Loucy (cell line): ENCODE measurements at regions not wholly inside any gene's neighbourhood (a gene's known extent, or its start where the extent isn't known, plus 50 kb on each side); places are given as distances from the start of the nearest gene placed in this dataset.

Source experiments
- H2AFZ ChIP-seq: fragments of 200-600 bp; sonication (generic); 2 replicates; pipeline ENCODE4 v1.6.0; 2016; ENCODE audit warnings: antibody characterized with exemption, mild to moderate bottlenecking, low read length, moderate library complexity
- H3F3A ChIP-seq: fragments of 200-600 bp; 2 replicates; pipeline ENCODE4 v1.6.0; 2016; ENCODE audit warnings: antibody characterized with exemption, low read depth, mild to moderate bottlenecking
- H3K27me3 ChIP-seq: fragments of 200-600 bp; sonication (generic); 2 replicates; pipeline ENCODE4 v1.6.1; 2014; ENCODE audit warnings: low read length, mild to moderate bottlenecking; ENCODE audit not compliant: insufficient read depth, poor library complexity, severe bottlenecking
- H3K36me3 ChIP-seq: fragments of 200-600 bp; sonication (generic); 2 replicates; pipeline ENCODE4 v1.6.1; 2016; ENCODE audit warnings: low read length; ENCODE audit not compliant: insufficient read depth
- H3K4me1 ChIP-seq: fragments of 200-600 bp; sonication (generic); 2 replicates; pipeline ENCODE4 v1.5.1; 2014; ENCODE audit warnings: low read length, mild to moderate bottlenecking; ENCODE audit not compliant: insufficient read depth, poor library complexity, severe bottlenecking
- H3K4me2 ChIP-seq: fragments of 200-600 bp; sonication (generic); 2 replicates; pipeline ENCODE4 v1.6.0; 2014; ENCODE audit warnings: antibody characterized with exemption, low read length, low read depth, mild to moderate bottlenecking; ENCODE audit not compliant: poor library complexity, severe bottlenecking
- H3K4me3 ChIP-seq: fragments of 200-600 bp; sonication (generic); 2 replicates; pipeline ENCODE4 v1.5.1; 2014; ENCODE audit warnings: low read length, mild to moderate bottlenecking, mixed read lengths; ENCODE audit not compliant: poor library complexity, severe bottlenecking
- H3K79me2 ChIP-seq: fragments of 200-600 bp; sonication (generic); 2 replicates; pipeline ENCODE4 v1.6.1; 2014; ENCODE audit warnings: low read length; ENCODE audit not compliant: insufficient read depth
- H3K9ac ChIP-seq: fragments of 200-600 bp; sonication (generic); 2 replicates; pipeline ENCODE4 v1.6.0; 2014; ENCODE audit warnings: mild to moderate bottlenecking, low read depth, low read length, moderate library complexity; ENCODE audit not compliant: poor library complexity, severe bottlenecking
- H3K9me2 ChIP-seq: fragments of 200-600 bp; sonication (generic); replicated peaks from 2 replicates; pipeline ENCODE4 v1.6.1; 2016; ENCODE audit warnings: low read depth, low read length, mixed read lengths
- H3K9me3 ChIP-seq: fragments of 200-600 bp; sonication (generic); 2 replicates; pipeline ENCODE4 v1.6.1; 2014; ENCODE audit warnings: mild to moderate bottlenecking, antibody characterized with exemption, low read length, low read depth; ENCODE audit not compliant: insufficient read depth
- H4K20me1 ChIP-seq: fragments of 200-600 bp; sonication (generic); 2 replicates; pipeline ENCODE4 v1.6.0; 2014; ENCODE audit warnings: antibody characterized with exemption, low read length, mild to moderate bottlenecking; ENCODE audit not compliant: insufficient read depth, poor library complexity, severe bottlenecking
- CTCF ChIP-seq: fragments of 200-600 bp; sonication (generic); conservative IDR thresholded peaks from 2 replicates; pipeline ENCODE4 v1.5.1; 2014; ENCODE audit warnings: mild to moderate bottlenecking, antibody characterized with exemption, low read length
- EZH2phosphoT487 ChIP-seq: fragments of 200-600 bp; IDR thresholded peaks from 2 replicates; pipeline ENCODE4 v1.6.1; 2018; ENCODE audit warnings: antibody characterized with exemption, mild to moderate bottlenecking, moderate library complexity, borderline replicate concordance

- Histone ChIP-seq H2AFZ (no peak overlapping the region), H3K4me2 (no peak overlapping the region), H3K9me2 (no peaks in the 10 kb centered on the region), H3K79me2 (no peaks in the 10 kb centered on the region), H3K9me3 (no peaks in the 10 kb centered on the region), H3K27me3 (no peaks in the 10 kb centered on the region), H3F3A (no peaks in the 10 kb centered on the region), H4K20me1 (no peaks in the 10 kb centered on the region), H3K4me3 (no peak overlapping the region), H3K36me3 (no peaks in the 10 kb centered on the region), H3K4me1 (no peaks in the 10 kb centered on the region), H3K9ac (no peak overlapping the region)
- TF ChIP-seq CTCF (no peak), EZH2phosphoT487 (no peak)
These were observed 228.5 kb downstream of the FOXL1 start for GRCh38 chr16:86806838-86807351.

GRCh38 chr16:86808863-86809444 is 230.6 kb downstream of the FOXL1 start:
- H3K27me3 ChIP-seq = no peaks in the 10 kb centered on the region
- H3K4me3 ChIP-seq = no peak overlapping the region

GRCh38 chr16:86809458-86809955 is 231.2 kb downstream of the FOXL1 start:
- Histone ChIP-seq H3K9me3 (no peaks in the 10 kb centered on the region), H3K27me3 (no peaks in the 10 kb centered on the region), H3K79me2 (no peaks in the 10 kb centered on the region), H3K9ac (no peak overlapping the region), H3K4me2 (no peak overlapping the region), H2AFZ (no peak overlapping the region), H3K36me3 (no peaks in the 10 kb centered on the region), H4K20me1 (no peaks in the 10 kb centered on the region), H3K4me1 (no peaks in the 10 kb centered on the region), H3K4me3 (no peak overlapping the region), H3F3A (no peaks in the 10 kb centered on the region), H3K9me2 (no peaks in the 10 kb centered on the region)
- no peak for TF ChIP-seq CTCF
- no peak for TF ChIP-seq EZH2phosphoT487

More at GRCh38 chr16:86808863-86809444, 230.6 kb downstream of the FOXL1 start:
- Histone ChIP-seq H3F3A (no peaks in the 10 kb centered on the region), H2AFZ (no peak overlapping the region), H3K4me2 (no peak overlapping the region), H3K4me1 (no peaks in the 10 kb centered on the region), H3K79me2 (no peaks in the 10 kb centered on the region), H3K9me3 (no peaks in the 10 kb centered on the region), H3K36me3 (no peaks in the 10 kb centered on the region), H3K9me2 (no peaks in the 10 kb centered on the region), H4K20me1 (no peaks in the 10 kb centered on the region), H3K9ac (no peak overlapping the region)
- TF ChIP-seq CTCF (no peak), EZH2phosphoT487 (no peak)
